CD4-positive, alpha-beta T cell treated with Interleukin-17A for 1 hour (primary cell): ENCODE measurements at regions not wholly inside any gene's neighbourhood (a gene's known extent, or its start where the extent isn't known, plus 50 kb on each side); places are given as distances from the start of the nearest gene placed in this dataset.
"Not testable (repeated sequence)": the region's sequence is repeated elsewhere in the genome, so short reads cannot be mapped to it uniquely, and the experiment has no call there.

Source experiments
- DNase-seq: peaks from one replicate; pipeline ENCODE4 v3.0.0-alpha.2; 2020

DNA sequence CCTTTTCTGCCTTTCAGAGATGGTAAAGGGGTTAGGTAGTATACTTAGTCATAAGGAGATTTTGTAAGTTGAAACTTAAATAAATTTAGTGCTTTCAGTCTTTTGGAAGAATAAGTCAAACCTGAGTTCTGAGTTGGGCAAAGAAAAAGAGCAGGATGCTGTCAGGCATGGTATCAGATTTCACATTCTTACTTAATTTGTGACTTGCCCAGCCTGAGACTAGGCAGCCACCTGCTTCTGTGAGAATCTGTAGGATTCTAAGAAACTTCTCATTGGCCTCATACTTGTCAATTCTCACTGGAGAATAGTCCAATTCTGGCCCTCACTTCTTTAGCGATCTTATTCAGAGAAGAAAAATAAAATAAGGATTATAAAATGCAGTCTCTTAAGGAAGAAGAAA, 577.5 kb downstream of the DIPK2A start:
- DNase-seq = no peak

DNA sequence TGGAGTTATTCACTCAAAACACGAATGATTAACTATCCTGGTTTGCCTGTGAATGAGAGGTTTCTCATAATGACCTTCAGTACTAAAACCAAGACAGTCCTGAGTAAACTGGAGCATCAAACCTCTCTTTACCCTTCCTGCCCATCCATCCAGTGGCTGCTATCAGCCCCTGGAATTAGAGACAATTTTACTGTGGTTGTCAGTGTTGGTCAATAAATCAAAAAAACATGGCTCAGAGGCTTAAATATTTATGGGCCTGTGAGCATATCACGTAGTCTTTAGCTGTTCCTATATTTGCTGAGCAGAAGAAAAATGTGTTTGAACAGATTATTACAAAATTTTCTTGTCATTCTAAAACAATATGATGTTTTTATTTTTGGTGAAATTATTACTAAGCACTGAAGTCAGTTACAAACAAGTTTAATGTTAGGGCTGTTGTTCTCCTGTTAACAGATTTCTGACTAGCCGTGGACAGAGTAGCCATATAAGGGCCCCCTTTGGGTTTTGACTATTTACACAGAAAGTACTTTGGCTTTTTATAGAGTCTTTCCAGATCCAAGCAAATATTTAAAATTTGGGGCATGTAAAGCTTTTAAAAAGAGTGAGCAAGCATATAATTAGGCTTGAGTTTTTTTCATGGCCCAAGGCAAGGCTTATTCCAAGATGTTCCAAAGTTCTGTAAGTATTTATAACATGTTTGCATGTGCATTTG, 580.9 kb downstream of the DIPK2A start:
- DNase-seq = no peak

DNA sequence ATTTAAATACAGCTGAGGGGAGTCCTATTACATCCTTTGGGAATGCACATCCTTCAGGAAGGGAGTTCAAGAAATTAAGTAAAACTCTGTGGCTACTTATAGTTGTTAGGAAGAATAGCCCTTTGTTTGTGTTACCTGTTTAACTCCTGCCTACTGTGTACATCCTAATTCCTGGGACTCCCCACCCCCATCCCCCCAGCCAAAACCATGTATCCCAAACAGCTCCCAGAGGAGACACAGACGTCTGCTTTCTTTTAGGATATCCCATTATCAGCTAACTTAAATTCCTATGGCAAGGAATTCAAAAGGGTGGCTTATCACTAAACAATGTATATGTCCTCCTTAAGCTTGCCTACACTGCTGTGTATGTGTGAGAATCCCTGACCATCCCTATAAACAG, 581.7 kb downstream of the DIPK2A start:
- no peak for DNase-seq

DNA sequence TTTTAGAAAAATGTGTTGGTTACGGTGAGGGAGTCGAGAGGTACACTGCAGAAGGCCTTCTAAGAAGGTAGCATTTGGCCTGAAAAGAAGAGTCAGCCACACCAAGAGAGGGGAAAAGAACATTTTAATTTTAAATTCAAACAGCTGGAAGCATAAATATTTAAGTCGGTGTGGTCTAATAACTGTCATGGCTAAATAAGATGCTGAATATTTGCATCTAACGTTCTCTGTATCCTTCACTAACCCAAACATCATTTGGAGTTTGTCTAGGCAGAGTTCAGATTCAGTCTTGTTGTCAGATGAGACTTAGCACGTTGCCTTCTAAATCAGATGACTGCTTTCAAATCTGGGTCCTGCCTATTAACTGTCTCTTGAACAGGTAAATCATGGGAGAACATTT, 583.3 kb downstream of the DIPK2A start:
- no peak for DNase-seq

DNA sequence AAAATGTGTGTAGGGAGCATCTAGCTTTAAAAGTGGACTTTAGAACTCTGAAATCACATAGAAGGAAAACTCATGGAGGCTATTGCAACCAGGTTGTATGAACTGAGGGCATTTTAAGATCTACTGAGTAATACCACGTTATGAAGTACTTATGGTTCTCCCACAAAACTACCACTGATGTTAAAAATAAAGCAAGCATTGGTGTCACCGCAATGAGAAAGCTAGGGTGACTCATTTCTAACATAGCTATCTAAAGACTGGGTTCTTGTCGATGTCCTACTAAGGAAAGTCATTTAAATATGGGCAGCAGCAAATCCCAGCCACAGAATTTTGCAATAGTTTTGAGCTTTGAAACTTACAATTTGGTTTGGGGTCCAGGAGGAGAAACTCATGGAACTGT, 584.8 kb downstream of the DIPK2A start:
- no peak for DNase-seq

DNA sequence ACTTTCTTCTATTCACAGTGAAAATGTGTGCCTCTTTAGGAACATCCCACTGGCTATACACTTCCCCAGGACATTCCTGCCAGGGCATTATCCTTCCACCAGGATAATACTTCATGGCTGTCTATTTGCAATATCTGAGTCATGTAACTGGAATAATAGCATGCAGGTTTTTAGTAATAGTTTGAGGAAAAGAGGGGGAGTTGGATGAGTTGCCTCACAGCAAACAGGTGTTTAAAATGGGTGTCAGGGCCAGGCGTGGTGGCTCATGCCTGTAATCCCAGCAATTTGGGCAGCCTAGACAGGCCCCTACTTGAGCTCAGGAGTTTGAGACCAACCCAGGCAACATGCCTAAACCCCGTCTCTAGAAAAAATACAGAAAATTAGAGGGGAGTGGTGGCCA, 585.9 kb downstream of the DIPK2A start:
- no peak for DNase-seq

DNA sequence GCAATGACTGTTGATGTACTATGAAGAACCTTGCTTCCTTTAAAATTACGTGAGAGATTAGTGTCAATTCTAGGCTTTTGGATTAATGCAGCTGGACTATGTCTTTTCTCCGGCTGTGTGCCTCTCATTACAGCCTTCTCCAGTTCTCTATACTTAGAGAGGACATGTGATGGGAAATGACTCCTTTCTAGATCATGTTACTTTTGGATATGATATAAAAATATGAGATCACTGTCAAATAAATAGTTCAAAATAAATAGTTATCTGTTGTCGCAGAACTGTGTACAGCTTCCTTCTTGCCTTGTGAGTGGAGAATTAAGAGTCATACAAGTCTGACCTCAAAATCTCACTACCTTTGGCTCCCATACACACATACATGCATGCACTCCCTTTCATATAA, 592.4 kb downstream of the DIPK2A start:
- no peak for DNase-seq

DNA sequence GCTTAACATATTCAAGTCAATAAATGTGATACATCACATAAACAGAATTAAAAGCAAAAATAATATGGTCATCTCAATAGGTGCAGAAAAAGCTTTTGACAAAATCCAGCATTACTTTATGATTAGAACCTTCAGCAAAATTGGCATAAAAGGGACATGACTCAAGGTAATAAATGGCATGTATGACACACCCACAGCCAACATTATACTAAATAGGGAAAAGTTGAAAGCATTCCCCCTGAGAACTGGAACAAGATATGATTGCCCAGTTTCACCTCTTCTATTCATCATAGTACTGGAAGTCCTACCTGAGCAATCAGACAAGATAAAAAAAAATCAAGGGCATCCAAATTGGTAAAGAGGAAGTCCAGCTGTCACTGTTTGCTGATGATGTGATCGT, 594.7 kb downstream of the DIPK2A start:
- DNase-seq = no peak

DNA sequence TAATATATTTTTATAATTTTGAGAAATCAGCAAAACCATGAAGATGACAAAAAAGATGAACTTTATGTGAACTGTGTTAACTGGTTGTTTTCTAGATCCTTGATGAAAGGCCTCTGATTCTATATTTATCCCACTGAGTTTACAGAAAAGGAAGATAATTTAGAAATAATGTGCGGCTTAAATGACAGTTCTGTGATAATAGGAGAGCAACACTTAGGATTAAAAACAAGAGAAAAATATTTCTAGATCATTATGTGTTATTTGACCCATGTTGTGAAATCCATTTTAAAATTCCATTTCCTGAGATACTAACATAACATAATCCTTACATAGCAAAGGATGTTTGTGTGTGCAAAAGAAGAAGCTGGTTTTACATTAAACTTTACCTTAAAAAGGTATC, 598.0 kb downstream of the DIPK2A start:
- no peak for DNase-seq

DNA sequence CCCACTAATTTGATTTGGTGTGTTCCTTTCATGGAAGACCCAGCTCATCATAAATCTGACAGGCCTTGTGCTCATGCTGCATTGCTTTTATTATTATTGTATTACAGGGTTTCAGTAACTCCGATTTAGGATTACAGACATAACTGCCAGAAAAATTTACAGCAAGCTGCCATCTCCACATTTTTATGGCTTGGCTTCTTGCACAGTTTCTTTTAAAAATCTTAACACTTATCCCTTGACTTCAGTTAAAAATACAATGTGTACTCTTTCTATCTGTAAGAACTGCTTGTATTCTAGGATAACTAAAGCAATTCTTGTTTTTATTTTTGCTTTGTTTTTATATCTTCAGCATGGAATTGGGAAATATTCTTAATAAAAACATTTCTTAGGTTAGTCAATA, 612.2 kb downstream of the DIPK2A start:
- DNase-seq = no peak

DNA sequence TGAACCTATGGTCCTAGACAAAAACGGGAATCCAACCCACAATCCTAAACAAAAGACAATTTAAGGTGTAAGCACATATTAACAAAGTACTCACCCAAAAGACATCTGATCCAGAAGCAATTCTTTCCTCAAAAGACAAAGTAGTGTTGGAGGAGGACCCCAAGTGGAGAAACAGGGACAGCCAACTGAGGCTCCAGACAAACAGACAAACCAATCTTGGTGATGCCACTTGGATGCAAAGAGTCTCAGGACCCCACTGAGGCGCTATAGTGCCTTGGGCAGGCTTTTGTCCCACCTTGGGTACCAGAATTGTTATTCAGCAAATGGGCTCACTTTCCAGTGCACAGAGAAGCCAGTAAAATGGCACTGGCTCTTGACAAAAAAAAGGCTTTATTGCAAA, 613.8 kb downstream of the DIPK2A start:
- DNase-seq = no peak

DNA sequence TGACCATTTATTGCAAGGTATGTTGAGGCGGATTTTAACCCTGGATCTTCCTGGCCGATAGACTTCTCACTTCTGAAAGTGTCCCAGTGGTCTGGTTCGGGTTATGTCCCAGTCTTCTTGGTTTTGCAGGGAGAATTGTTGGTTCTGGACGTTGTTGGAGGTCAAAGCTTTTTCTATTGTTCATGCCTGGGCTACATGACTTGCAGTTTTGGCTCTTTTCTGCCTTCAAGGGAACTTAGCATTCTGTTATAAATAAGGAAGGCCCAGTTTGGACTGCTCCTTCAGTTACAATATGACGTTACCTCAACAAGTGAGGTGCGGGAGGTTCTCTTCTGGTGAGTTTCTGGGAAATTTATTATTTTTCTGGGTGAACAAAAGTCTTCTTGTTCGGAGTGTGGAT, 614.3 kb downstream of the DIPK2A start:
- no peak for DNase-seq

DNA sequence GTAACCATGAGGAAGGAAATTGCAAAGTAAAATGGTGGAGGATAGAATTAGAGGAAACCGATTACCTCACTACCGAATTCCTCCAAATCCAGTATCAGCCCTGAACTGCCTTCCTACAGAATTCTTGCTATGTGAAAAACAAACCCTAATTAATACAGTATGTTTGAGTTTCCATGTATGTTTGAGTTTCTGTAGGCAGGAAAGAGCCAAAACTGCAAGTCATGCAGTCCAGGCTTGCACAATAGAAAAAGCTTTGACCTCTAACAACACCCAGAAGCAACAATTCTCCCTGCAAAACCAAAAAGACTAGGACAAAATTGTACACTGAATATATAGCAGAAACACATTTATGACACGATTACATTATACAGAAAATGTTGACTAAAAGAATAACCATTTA, 614.8 kb downstream of the DIPK2A start:
- DNase-seq = no peak

DNA sequence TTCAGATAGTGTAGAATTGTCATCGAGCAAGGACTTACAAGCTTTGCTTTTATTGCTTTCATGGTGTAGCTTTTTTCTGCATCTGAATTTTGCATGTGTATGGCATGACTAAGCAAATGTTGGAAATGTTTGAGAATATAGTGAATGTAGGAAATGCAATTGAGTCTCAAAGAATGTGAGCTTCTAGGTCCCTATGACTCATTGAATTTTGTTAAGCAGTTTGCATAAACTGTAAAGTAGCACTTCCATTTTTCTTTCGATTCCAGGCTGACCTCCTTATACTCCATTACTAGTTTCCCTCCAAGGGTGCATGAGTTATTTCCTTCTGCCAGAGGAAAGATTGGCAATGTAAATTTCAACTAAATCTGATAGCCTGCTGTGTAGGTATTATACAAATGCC, 619.2 kb downstream of the DIPK2A start:
- no peak for DNase-seq

DNA sequence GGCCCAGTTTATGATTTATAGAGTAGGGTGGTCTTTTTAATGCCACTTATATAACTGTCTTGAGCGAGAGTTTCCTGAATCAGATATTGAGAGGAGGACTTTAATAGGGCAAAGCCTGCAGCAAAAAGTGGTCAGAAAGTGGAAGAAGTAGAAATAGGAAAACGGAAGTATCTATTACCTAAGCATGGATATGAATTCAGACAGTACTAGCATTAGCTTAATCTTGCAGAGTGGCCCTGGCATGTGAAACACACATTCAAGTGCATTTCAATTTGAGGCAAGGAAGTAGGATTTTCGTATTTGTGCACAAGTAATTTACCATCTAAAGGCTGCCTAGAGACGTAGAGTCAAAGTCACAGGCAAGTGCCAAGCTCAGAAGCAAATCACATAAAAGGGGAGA, 622.3 kb downstream of the DIPK2A start:
- DNase-seq = no peak

DNA sequence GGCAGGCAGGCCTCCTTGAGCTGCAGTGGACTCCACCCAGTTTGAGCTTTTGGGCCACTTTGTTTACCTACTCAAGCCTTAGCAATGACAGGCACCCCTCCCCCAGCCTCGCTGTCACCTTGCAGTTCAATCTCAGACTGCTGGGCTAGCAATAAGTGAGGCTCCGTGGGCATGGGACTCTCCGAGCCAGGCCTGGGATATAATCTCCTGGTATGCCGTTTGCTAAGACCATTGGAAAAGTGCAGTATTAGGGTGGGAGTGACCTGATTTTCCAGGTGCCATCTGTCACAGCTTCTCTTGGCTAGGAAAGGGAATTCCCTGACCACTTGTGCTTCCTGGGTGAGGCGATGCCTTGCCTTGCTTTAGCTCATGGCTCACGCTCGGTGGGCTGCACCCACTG, 648.6 kb downstream of the DIPK2A start:
- DNase-seq = not testable (repeated sequence)

DNA sequence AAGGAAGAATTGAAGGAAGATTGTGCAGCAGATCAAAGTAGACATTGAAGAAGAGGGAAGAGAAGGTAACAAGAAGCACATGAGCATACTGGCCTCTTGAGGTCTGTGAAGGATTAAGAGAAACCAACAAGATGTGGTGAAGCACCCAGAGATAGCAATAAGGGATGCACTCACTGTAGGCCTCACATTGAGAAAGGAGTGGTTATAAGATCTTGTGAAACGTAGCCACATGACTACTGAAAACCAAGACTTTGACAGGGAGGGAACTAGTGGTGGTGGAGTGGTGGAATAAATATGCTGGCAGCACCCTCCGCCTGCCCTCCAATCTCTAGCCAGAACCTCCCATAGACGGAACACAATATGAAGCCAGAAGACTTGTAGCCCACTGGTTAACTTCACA, 651.2 kb downstream of the DIPK2A start:
- DNase-seq = no peak

DNA sequence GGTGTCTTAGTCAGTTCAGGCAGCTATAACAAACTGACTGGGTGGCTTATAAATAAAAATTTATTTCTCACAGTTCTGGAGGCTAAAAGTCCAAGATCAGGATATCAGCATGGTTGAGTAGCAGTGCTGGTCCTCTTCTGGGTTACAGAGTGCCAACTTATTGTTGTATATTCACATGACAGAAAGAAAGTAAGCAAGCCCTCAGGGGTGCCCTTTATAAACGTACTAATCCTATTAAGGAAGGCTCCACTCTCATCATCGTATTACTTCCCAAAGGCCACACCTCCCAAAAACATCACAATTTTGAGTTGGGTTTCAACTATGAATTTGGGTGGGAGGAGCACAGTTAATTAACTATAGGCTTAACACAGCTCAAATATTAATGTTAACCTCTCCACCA, 653.0 kb downstream of the DIPK2A start:
- no peak for DNase-seq

DNA sequence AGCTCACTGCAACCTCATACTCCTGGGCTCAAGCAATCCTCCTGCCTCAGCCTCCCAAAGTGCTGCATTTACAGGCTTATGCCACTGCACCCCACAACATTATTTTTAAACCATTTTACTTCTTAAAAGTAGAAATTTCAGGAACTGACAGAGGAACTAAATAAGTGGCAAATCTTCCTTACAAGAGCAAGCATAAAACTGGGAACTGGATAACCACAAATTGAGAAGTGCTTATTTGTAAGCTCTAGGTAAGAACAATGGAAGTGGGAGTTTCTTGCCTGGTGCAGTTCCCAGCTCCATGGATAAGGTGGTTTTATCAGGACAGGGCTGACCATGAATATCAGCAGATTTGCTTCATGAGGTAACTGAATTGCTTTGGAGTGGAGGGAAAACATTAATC, 655.2 kb downstream of the DIPK2A start:
- no peak for DNase-seq

DNA sequence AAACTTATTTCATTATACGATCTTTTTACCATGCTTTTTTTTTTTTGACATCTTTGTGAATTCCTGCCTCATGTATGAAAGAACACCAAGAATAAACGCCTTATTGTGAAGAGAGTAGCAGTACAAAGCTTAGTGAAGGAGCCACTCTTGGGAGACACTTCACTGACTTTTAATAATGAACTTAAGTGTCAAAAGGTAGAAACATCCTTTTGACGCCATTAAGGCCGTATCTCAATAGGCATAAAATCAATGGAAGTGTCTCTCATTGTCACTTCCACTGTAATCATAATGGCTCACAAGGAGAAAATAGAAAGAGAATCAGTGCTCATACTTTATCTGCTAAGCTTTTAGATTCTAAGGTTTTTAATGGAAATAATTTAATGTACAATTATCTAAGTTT, 657.8 kb downstream of the DIPK2A start:
- DNase-seq = no peak

DNA sequence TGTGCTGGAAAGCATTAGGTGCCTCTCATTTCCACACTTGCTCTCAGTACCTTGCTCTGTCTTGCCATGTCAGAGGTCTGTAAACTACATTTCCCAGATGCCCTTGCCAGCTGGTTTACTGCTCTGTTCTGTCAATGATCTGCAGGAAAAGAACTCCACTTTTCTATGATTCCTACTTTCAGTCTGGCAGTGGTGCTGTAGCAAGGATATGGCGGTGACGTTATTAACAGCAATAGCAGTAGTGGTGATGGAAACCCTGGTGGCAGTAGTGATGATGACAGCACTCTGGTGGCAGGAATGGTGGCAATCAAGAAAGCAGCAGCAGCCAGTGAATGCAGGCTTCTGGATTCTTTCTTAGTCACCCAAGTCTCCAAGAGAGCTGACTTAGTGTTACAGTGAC, 665.2 kb downstream of the DIPK2A start:
- DNase-seq = no peak

DNA sequence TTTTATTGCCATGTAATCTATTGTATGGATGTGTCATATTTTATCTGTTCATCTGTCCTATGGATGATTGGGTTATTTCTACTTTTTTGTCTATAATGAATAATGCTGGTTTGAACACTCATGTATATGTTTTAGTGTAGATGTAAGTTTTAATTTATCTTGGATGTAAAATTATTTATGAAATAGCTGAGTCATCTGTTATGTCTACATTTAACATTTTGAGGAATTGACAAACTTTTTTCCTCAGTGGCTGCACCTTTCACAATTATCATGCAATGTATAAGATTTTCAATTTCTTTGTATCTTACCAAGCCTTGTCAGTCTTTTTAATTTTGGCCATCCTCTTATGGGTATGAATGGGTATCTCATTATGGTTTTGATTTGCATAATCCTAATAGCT, 666.4 kb downstream of the DIPK2A start:
- no peak for DNase-seq

DNA sequence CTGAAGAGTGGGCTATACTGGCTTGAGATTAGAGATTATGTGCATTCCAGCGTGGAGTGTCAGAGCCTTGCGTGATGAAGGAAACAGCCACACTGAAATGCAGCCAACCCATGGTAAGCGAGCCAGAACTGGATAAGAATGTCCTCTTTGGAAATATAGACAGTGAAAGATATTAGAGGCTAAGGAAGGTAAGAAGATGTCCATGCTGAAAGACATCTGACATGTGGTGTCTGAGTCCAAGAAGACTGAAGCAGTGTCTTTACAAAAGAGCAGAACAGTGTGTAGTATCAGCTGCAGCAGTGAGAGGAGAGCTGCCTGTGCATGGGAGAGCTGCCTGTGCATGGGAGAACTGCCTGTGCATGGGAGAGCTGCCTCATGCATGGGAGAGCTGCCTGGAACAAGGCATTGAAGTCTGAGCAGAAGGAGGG, 672.2 kb downstream of the DIPK2A start:
- no peak for DNase-seq

DNA sequence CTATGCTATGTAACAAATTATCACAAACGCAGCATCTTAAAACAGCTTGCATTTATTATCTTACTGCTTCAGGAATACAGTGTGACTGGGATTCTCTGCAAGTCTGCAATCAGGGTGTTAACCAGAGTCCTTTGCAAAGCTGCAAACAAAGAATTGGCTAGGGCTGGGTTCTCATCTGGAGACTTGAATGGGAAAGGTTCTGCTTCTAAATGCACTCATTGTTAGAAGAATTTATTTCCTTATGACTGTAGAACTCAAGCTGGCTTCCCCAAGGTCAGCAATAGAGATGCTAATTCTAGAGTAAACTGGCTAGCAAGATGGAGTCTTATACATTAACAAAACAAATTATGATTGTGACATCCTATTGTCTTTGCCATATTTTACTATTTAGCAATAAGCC, 673.7 kb downstream of the DIPK2A start:
- no peak for DNase-seq

DNA sequence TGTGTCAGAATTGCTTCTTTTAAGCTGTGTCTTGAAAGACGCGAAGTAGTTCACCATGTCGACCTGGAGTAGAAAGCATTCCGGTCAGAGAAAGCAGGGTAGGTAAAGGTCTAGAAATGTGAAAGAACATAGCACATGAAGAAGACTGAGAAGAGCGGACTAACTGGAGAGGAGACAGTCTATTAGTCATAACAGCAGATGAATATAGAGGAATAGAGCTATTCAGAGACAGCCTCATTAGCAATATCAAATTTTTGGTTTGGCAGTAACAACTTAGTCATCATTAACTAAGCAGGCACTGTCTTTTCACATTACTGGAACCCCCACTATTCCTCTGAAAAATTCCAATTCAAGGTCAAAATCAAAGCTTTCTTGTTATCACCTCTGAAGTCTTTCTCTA, 678.8 kb downstream of the DIPK2A start:
- DNase-seq = no peak

DNA sequence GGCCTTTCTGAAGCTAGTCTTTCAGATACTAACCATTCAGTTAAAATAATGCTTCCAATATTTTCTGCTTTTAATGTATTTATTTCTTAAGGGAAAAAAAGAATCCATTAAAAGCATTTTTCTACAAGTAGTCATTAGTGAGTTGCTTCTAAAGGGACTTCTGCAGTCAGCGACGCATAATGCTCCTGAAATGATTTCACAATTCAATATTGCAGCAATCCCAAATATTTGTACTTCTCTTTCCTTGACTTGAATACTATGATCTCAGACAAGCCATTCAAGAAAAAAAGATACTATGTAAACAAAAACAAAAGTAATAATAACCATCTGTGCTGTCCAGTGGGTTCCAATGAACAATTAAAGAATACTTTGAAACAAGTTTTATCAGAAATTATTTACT, 681.0 kb downstream of the DIPK2A start:
- no peak for DNase-seq
